ENCODE measurements at regions not wholly inside any gene's neighbourhood (a gene's known extent, or its start where the extent isn't known, plus 50 kb on each side); places are given as distances from the start of the nearest gene placed in this dataset.

- no peaks in the 10 kb centered on the region for H3K79me2 ChIP-seq (ENCODE audit: insufficient read depth, low read length)
- intact Hi-C loops (cut with micrococcal nuclease) = no loop called here
These were observed 109.2 kb upstream of the STT3B start for GRCh38 chr3:31423482-31423881.

GRCh38 chr3:31425401-31425800, 107.3 kb upstream of the STT3B start:
- Histone ChIP-seq H4K20me1 (ENCODE audit: insufficient read depth) (no peaks in the 10 kb centered on the region), H3K27ac (ENCODE audit: low read depth, low read length) (no peak overlapping the region), H2AFZ (ENCODE audit: low read depth, low read length, poor library complexity, severe bottlenecking) (no peak overlapping the region), H3K9me3 (ENCODE audit: control insufficient read depth in 1 of 2, insufficient read depth in 1 of 2, low read depth in 1 of 2, low read length in 2 of 2) (no peaks in the 10 kb centered on the region), H3K79me2 (ENCODE audit: insufficient read depth, low read length) (no peaks in the 10 kb centered on the region), H3K9me2 (ENCODE audit: insufficient read depth) (no peaks in the 10 kb centered on the region), H3K4me2 (ENCODE audit: low read length) (no peak overlapping the region), H3K36me3 (ENCODE audit: control insufficient read depth in 1 of 2, insufficient read depth in 2 of 2, low read length in 2 of 2) (no peaks in the 10 kb centered on the region), H3K4me1 (ENCODE audit: control insufficient read depth in 1 of 2, insufficient read depth in 2 of 2, low read length in 2 of 2) (peaks cover 0 to 3% of the 10 kb centered on the region in 2 experiments; a peak in 1 of 4 replicates), H3K27me3 (ENCODE audit: insufficient read depth, low read length) (no peaks in the 10 kb centered on the region), H3K9ac (ENCODE audit: low read length) (no peak overlapping the region), H3K4me3 (replicated peaks in 1 of 2; ENCODE audit: low read depth in 1 of 2, low read length in 2 of 2) (no peak overlapping the region)
- DNase-seq (ENCODE audit: low read depth, low spot score) (no peak), ATAC-seq (no peak)
- ChIA-PET CTCF (no interaction called here), POLR2A (no interaction called here), RAD21 (ENCODE audit: low non-redundant PET in 1 of 2, low total read pairs in 2 of 2, uncharacterized antibody in 2 of 2, unreplicated experiment in 2 of 2) (no interaction called here)
- intact Hi-C loops (cut with micrococcal nuclease) = no loop called here
- TF ChIP-seq EZH2 (IDR thresholded peaks at IDR 0.05) (no peak), FOSL1 (IDR thresholded peaks at IDR 0.05; ENCODE audit: low read depth) (no peak), SP1 (IDR thresholded peaks at IDR 0.05; ENCODE audit: low read depth) (no peak), ZFX (IDR thresholded peaks at IDR 0.05) (no peak), ZNF274 (IDR thresholded peaks at IDR 0.05; ENCODE audit: low read depth, low read length) (no peak), YY1 (IDR thresholded peaks at IDR 0.05; ENCODE audit: extremely low read depth, insufficient replicate concordance, low read depth, low read length) (no peak), RAD21 (IDR thresholded peaks at IDR 0.05; ENCODE audit: low read depth) (no peak), SRF (IDR thresholded peaks at IDR 0.05; ENCODE audit: low read depth) (no peak), EZH2phosphoT487 (IDR thresholded peaks at IDR 0.05; ENCODE audit: borderline replicate concordance) (no peak), ELF1 (IDR thresholded peaks at IDR 0.05; ENCODE audit: borderline replicate concordance, low read depth) (no peak), SIN3A (IDR thresholded peaks at IDR 0.05; ENCODE audit: low read depth) (no peak), POLR2AphosphoS5 (IDR thresholded peaks at IDR 0.05; ENCODE audit: low read depth, low read length) (no peak), CTCF (IDR thresholded peaks at IDR 0.05 in 2 of 3, conservative IDR thresholded peaks at IDR 0.05 in 1 of 3; ENCODE audit: borderline replicate concordance in 1 of 3, insufficient read depth in 1 of 3, low read depth in 2 of 3, low read length in 2 of 3) (no peak), CEBPB (IDR thresholded peaks at IDR 0.05; ENCODE audit: low read depth) (no peak), POLR2A (IDR thresholded peaks at IDR 0.05; ENCODE audit: borderline replicate concordance, extremely low read depth, insufficient read depth, insufficient read length) (no peak)
- no TSS peak for BruUV-seq (replicated peaks)

More at GRCh38 chr3:31423482-31423881, 109.2 kb upstream of the STT3B start:
- Histone ChIP-seq H3K4me2 (ENCODE audit: low read length) (no peak overlapping the region), H3K27ac (ENCODE audit: low read depth, low read length) (no peak overlapping the region), H3K9me3 (ENCODE audit: control insufficient read depth in 1 of 2, insufficient read depth in 1 of 2, low read depth in 1 of 2, low read length in 2 of 2) (peaks cover 0 to 2% of the 10 kb centered on the region in 2 experiments; a peak in 1 of 4 replicates), H2AFZ (ENCODE audit: low read depth, low read length, poor library complexity, severe bottlenecking) (no peak overlapping the region), H4K20me1 (ENCODE audit: insufficient read depth) (no peaks in the 10 kb centered on the region), H3K36me3 (ENCODE audit: control insufficient read depth in 1 of 2, insufficient read depth in 2 of 2, low read length in 2 of 2) (no peaks in the 10 kb centered on the region), H3K27me3 (ENCODE audit: insufficient read depth, low read length) (no peaks in the 10 kb centered on the region), H3K9me2 (ENCODE audit: insufficient read depth) (no peaks in the 10 kb centered on the region), H3K9ac (ENCODE audit: low read length) (no peak overlapping the region), H3K4me1 (ENCODE audit: control insufficient read depth in 1 of 2, insufficient read depth in 2 of 2, low read length in 2 of 2) (peaks cover 0 to 3% of the 10 kb centered on the region in 2 experiments; a peak in 1 of 4 replicates), H3K4me3 (replicated peaks in 1 of 2; ENCODE audit: low read depth in 1 of 2, low read length in 2 of 2) (no peak overlapping the region)
- DNase-seq (ENCODE audit: low read depth, low spot score) = no peak
- BruUV-seq (replicated peaks) = no TSS peak
- TF ChIP-seq TCF7L2 (IDR thresholded peaks at IDR 0.05; ENCODE audit: borderline replicate concordance, extremely low read depth, insufficient read depth, insufficient read length) (peak; percentile 24), FOSL1 (IDR thresholded peaks at IDR 0.05; ENCODE audit: low read depth) (no peak)
- ChIA-PET CTCF (no interaction called here), RAD21 (ENCODE audit: low non-redundant PET in 1 of 2, low total read pairs in 2 of 2, uncharacterized antibody in 2 of 2, unreplicated experiment in 2 of 2) (no interaction called here), POLR2A (no interaction called here)
- no peak for ATAC-seq

Measured in HCT116 (cell line).